Stomach (tissue), 8 donors: ENCODE measurements at regions not wholly inside any gene's neighbourhood (a gene's known extent, or its start where the extent isn't known, plus 50 kb on each side); places are given as distances from the start of the nearest gene placed in this dataset.
A peak's percentile ranks its signal among the peaks of the same experiment; 100 is the strongest.
"Not testable (repeated sequence)": the region's sequence is repeated elsewhere in the genome, so short reads cannot be mapped to it uniquely, and the experiment has no call there.

Experiments
- DNase-seq, 2 donors: peaks; one replicate each; pipeline versions ENCODE4 v3.0.0 to v3.0.0-alpha.2; 2013 to 2019
- H3K27ac ChIP-seq, 5 donors: fragments of 200-600 bp in 4 of 5; sonication (generic) in 4 of 5; one replicate each; pipeline ENCODE4 v1.5.1; 2013 to 2019; ENCODE audit warnings: mild to moderate bottlenecking in 1 of 5, moderate library complexity in 1 of 5
- H3K27me3 ChIP-seq, 3 donors: fragments of 200-600 bp; sonication (generic); one replicate each; pipeline ENCODE4 v1.5.1; 2017 to 2019; ENCODE audit warnings: mixed run types in 1 of 3
- H3K36me3 ChIP-seq, 4 donors: fragments of 200-600 bp; sonication (generic); 1 replicate in 3 of 4; 2 replicates in 1 of 4; pipeline ENCODE4 v1.5.1; 2016 to 2019
- H3K4me1 ChIP-seq, 4 donors: fragments of 200-600 bp; sonication (generic); one replicate each; pipeline ENCODE4 v1.5.1; 2016 to 2019
- H3K4me3 ChIP-seq, 4 donors: fragments of 200-600 bp; sonication (generic) in 3 of 4; one replicate each; pipeline ENCODE4 v1.5.1; 2016 to 2019; ENCODE audit warnings: mild to moderate bottlenecking in 1 of 4
- H3K9me3 ChIP-seq, 4 donors: fragments of 200-600 bp; sonication (generic); one replicate each; pipeline ENCODE4 v1.5.1; 2016 to 2019
- CTCF ChIP-seq, 7 experiments: fragments of 450-650 bp in 4 of 7; fragments of 200-600 bp in 3 of 7; sonication (generic) in 3 of 7; IDR thresholded peaks; one replicate each; pipeline ENCODE4 v1.5.1; 2016 to 2019; ENCODE audit warnings: antibody characterized with exemption in 7 of 7, control low read depth in 2 of 7, mild to moderate bottlenecking in 1 of 7
- EP300 ChIP-seq: sonication (generic); formaldehyde crosslinking; IDR thresholded peaks from one replicate; pipeline ENCODE4 v1.6.1; 2017; ENCODE audit warnings: antibody characterized with exemption
- POLR2A ChIP-seq, 4 donors: fragments of 450-650 bp; IDR thresholded peaks; one replicate each; pipeline ENCODE4 v1.6.1; 2016; ENCODE audit warnings: antibody characterized with exemption in 4 of 4, control low read depth in 2 of 4, mild to moderate bottlenecking in 1 of 4, moderate library complexity in 1 of 4
- POLR2AphosphoS5 ChIP-seq, 3 donors: sonication (generic); formaldehyde crosslinking; IDR thresholded peaks; one replicate each; pipeline ENCODE4 v1.6.1; 2016; ENCODE audit warnings: antibody characterized with exemption in 3 of 3
- WGBS, 5 donors: extraction: QIAGEN DNeasy Blood & Tissue Kit in 3 of 5; methylation state at CpG; one replicate each; pipeline versions ENCODE4 v1.1.5 to v1.1.7; 2013 to 2018; 5-methylcytosine and 5-hydroxymethylcytosine counted together
- intact Hi-C: fragments of 100-400 bp; cut with DNase I; formaldehyde crosslinking; loops from one replicate; pipeline ENCODE4 v1.15.1; 2023; ENCODE audit warnings: low total_unique reads
- donor health status: healthy with polysubstance abuse.
- donor health status: Bipolar disorder and iron deficiency.
- donor health status: healthy.

GRCh38 chr21:17119466-17120297 lies 393.2 kb upstream of the CXADR start:
- H3K36me3 ChIP-seq, result no peaks in the 10 kb centered on the region
- no peak for TF ChIP-seq CTCF (IDR thresholded peaks at IDR 0.05)
- TF ChIP-seq POLR2A (IDR thresholded peaks at IDR 0.05), result no peak
- TF ChIP-seq EP300, result no peak
- TF ChIP-seq POLR2AphosphoS5 (IDR thresholded peaks at IDR 0.05), result no peak
- no peak overlapping the region for H3K4me3 ChIP-seq
- no peak for DNase-seq
- intact Hi-C loops, result no loop called here
- no peaks in the 10 kb centered on the region for H3K4me1 ChIP-seq
- no peaks in the 10 kb centered on the region for H3K9me3 ChIP-seq
- H3K27ac ChIP-seq, result no peak overlapping the region
- WGBS, 5 donors, result 76 to 86% (median 78%) methylated on average over 9 of the region's 9 CpGs
- H3K27me3 ChIP-seq, result no peaks in the 10 kb centered on the region

GRCh38 chr21:17127395-17127794 lies 385.4 kb upstream of the CXADR start:
- H3K36me3 ChIP-seq, intact Hi-C loops, H3K9me3 ChIP-seq, H3K4me1 ChIP-seq, DNase-seq, H3K27ac ChIP-seq, H3K27me3 ChIP-seq, H3K4me3 ChIP-seq: not testable (repeated sequence)
- 44 to 86% (median 72%) methylated on average over 1 to 2 of the region's 2 CpGs for WGBS, 5 donors

GRCh38 chr21:17128132-17128531 lies 384.7 kb upstream of the CXADR start:
- intact Hi-C loops, result no loop called here
- 51 to 63% (median 59%) methylated on average over 5 of the region's 5 CpGs for WGBS, 5 donors
- no peak for DNase-seq
- Histone ChIP-seq H3K36me3 (no peaks in the 10 kb centered on the region), H3K9me3 (peaks cover 0 to 6% (median under 1%) of the 10 kb centered on the region in 4 donors), H3K4me1 (no peaks in the 10 kb centered on the region), H3K4me3 (no peak overlapping the region), H3K27me3 (no peaks in the 10 kb centered on the region), H3K27ac (no peak overlapping the region)
- TF ChIP-seq POLR2A (IDR thresholded peaks at IDR 0.05) (no peak), CTCF (IDR thresholded peaks at IDR 0.05) (no peak), EP300 (no peak), POLR2AphosphoS5 (IDR thresholded peaks at IDR 0.05) (no peak)

GRCh38 chr21:17139159-17139558 lies 373.7 kb upstream of the CXADR start:
- H3K36me3 ChIP-seq, H3K27me3 ChIP-seq, DNase-seq, H3K9me3 ChIP-seq, intact Hi-C loops, H3K4me1 ChIP-seq: not testable (repeated sequence)
- H3K27ac ChIP-seq, result peak overlapping the region in 1 of 5 donors; percentile 27
- 10 to 36% (median 30%) methylated on average over 3 of the region's 3 CpGs for WGBS, 5 donors
- peak overlapping the region; percentile 25 to 32 (median 30) for H3K4me3 ChIP-seq

- no peaks in the 10 kb centered on the region for H3K9me3 ChIP-seq
- H3K4me3 ChIP-seq, result peak overlapping the region; percentile 25 to 32 (median 30)
- 54 to 77% (median 62%) methylated on average over 5 of the region's 5 CpGs for WGBS, 5 donors
Measured at GRCh38 chr21:17139696-17140095, 373.1 kb upstream of the CXADR start.

More at GRCh38 chr21:17139696-17140095, 373.1 kb upstream of the CXADR start:
- DNase-seq, result no peak
- no peaks in the 10 kb centered on the region for H3K27me3 ChIP-seq
- peak overlapping the region in 1 of 5 donors; percentile 27 for H3K27ac ChIP-seq
- TF ChIP-seq EP300 (no peak), POLR2A (IDR thresholded peaks at IDR 0.05) (no peak), CTCF (IDR thresholded peaks at IDR 0.05) (no peak), POLR2AphosphoS5 (IDR thresholded peaks at IDR 0.05) (no peak)
- H3K4me1 ChIP-seq, result peaks cover 0 to 6% (median 0%) of the 10 kb centered on the region in 4 donors
- intact Hi-C loops, result no loop called here
- no peaks in the 10 kb centered on the region for H3K36me3 ChIP-seq
